OCI-LY1 (cell line): ENCODE measurements at regions not wholly inside any gene's neighbourhood (a gene's known extent, or its start where the extent isn't known, plus 50 kb on each side); places are given as distances from the start of the nearest gene placed in this dataset.

Experiments used
- H2AFZ ChIP-seq: fragments of 200-600 bp; sonication (generic), shearing (Covaris generic); 2 replicates; pipeline ENCODE4 v1.6.0; 2014; ENCODE audit warnings: antibody characterized with exemption, mild to moderate bottlenecking, low read length
- H3F3A ChIP-seq: fragments of 200-600 bp; sonication (generic), shearing (Covaris generic); 2 replicates; pipeline ENCODE4 v1.6.0; 2014; ENCODE audit warnings: mild to moderate bottlenecking, antibody characterized with exemption, low read length, moderate library complexity; ENCODE audit not compliant: insufficient read depth
- H3K27ac ChIP-seq: fragments of 200-600 bp; sonication (generic); 2 replicates; pipeline ENCODE4 v1.5.1; 2014; ENCODE audit warnings: low read length, mixed run types, mild to moderate bottlenecking, low read depth; ENCODE audit not compliant: poor library complexity, severe bottlenecking
- H3K27me3 ChIP-seq: fragments of 200-600 bp; sonication (generic); 2 replicates; pipeline ENCODE4 v1.6.0; 2014; ENCODE audit warnings: antibody characterized with exemption, mild to moderate bottlenecking, low read length, moderate library complexity; ENCODE audit not compliant: insufficient read depth
- H3K36me3 ChIP-seq: fragments of 200-600 bp; sonication (generic); 2 replicates; pipeline ENCODE4 v1.6.1; 2014; ENCODE audit warnings: mild to moderate bottlenecking, antibody characterized with exemption, low read length, moderate library complexity, mixed read lengths; ENCODE audit not compliant: insufficient read depth
- H3K4me1 ChIP-seq: fragments of 200-600 bp; sonication (generic); 2 replicates; pipeline ENCODE4 v1.5.1; 2014; ENCODE audit warnings: mild to moderate bottlenecking, low read length, moderate library complexity; ENCODE audit not compliant: insufficient read depth, severe bottlenecking
- H3K4me2 ChIP-seq: fragments of 200-600 bp; sonication (generic), shearing (Covaris generic); 2 replicates; pipeline ENCODE4 v1.6.1; 2014; ENCODE audit warnings: low read length
- H3K4me3 ChIP-seq: fragments of 200-600 bp; sonication (generic); 2 replicates; pipeline ENCODE4 v1.5.1; 2014; ENCODE audit warnings: low read length, low read depth, mild to moderate bottlenecking, mixed read lengths; ENCODE audit not compliant: poor library complexity, severe bottlenecking
- H3K79me2 ChIP-seq: fragments of 200-600 bp; shearing (Covaris generic); 2 replicates; pipeline ENCODE4 v1.6.1; 2016; ENCODE audit warnings: mixed run types, low read length, mixed read lengths; ENCODE audit not compliant: insufficient read depth
- H3K9ac ChIP-seq: fragments of 200-600 bp; sonication (generic), shearing (Covaris generic); 2 replicates; pipeline ENCODE4 v1.6.1; 2014; ENCODE audit warnings: mild to moderate bottlenecking, low read length, mixed read lengths
- H3K9me2 ChIP-seq: fragments of 200-600 bp; sonication (generic), shearing (Covaris generic); 2 replicates; pipeline ENCODE4 v1.6.1; 2014; ENCODE audit warnings: low read depth, mild to moderate bottlenecking, low read length, mixed read lengths
- H3K9me3 ChIP-seq: fragments of 200-600 bp; shearing (Covaris generic); 2 replicates; pipeline ENCODE4 v1.6.1; 2014; ENCODE audit warnings: low read length, mixed read lengths
- H4K20me1 ChIP-seq: fragments of 200-600 bp; sonication (generic), shearing (Covaris generic); 2 replicates; pipeline ENCODE4 v1.6.0; 2016; ENCODE audit warnings: mild to moderate bottlenecking, low read length; ENCODE audit not compliant: insufficient read depth
- CTCF ChIP-seq: fragments of 200-600 bp; sonication (generic), shearing (Covaris generic); IDR thresholded peaks from 2 replicates; pipeline ENCODE4 v1.5.1; 2017; ENCODE audit warnings: mild to moderate bottlenecking, antibody characterized with exemption, low read length, moderate library complexity, mixed read lengths
- EZH2 ChIP-seq: fragments of 200-600 bp; sonication (generic), shearing (Covaris generic); IDR thresholded peaks from 2 replicates; pipeline ENCODE4 v1.8.0; 2017; ENCODE audit warnings: borderline replicate concordance, mixed run types, mild to moderate bottlenecking, antibody characterized with exemption, low read length, moderate library complexity, mixed read lengths

DNA sequence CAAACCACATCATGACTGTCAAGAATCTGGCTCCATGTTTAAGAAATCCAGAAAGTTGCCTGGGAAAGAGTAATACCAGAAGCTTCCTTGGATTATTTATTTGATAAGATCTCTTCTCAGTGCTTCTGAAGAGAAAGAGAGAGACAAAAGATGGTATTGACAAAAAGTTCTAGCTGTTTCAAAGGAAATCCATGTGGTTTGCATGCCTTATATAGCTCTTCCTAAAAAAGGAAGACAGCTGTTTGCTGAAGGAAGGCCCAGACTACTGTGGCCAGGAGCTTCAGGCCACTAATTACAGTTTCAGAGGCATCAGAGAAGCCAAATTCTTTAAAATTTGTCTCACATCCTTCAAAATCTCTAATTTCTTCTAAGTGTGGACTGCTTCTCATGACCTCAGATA lies 565.2 kb upstream of the SLIT2 start:
- H3K4me2 ChIP-seq: no peak overlapping the region
- no peaks in the 10 kb centered on the region for H3K9me2 ChIP-seq
- no peak overlapping the region for H3K9ac ChIP-seq
- no peaks in the 10 kb centered on the region for H3F3A ChIP-seq
- no peaks in the 10 kb centered on the region for H3K9me3 ChIP-seq
- no peak overlapping the region for H3K4me3 ChIP-seq
- H3K27ac ChIP-seq: no peak overlapping the region
- no peak overlapping the region for H2AFZ ChIP-seq
- no peaks in the 10 kb centered on the region for H3K79me2 ChIP-seq
- H4K20me1 ChIP-seq: no peaks in the 10 kb centered on the region
- H3K4me1 ChIP-seq: peaks cover 3% of the 10 kb centered on the region
- TF ChIP-seq CTCF (no peak), EZH2 (no peak)
- H3K36me3 ChIP-seq: no peaks in the 10 kb centered on the region
- no peaks in the 10 kb centered on the region for H3K27me3 ChIP-seq

- H3K36me3 ChIP-seq: no peaks in the 10 kb centered on the region
- H2AFZ ChIP-seq: no peak overlapping the region
- no peak overlapping the region for H3K4me2 ChIP-seq
- H3K27ac ChIP-seq: no peak overlapping the region
- H4K20me1 ChIP-seq: no peaks in the 10 kb centered on the region
- no peak overlapping the region for H3K9ac ChIP-seq
- peaks cover 16% of the 10 kb centered on the region for H3K4me1 ChIP-seq
- no peaks in the 10 kb centered on the region for H3K27me3 ChIP-seq
- no peak overlapping the region for H3K4me3 ChIP-seq
- TF ChIP-seq EZH2: no peak
- no peak for TF ChIP-seq CTCF
- no peaks in the 10 kb centered on the region for H3K79me2 ChIP-seq
- no peaks in the 10 kb centered on the region for H3F3A ChIP-seq
- no peaks in the 10 kb centered on the region for H3K9me2 ChIP-seq
- H3K9me3 ChIP-seq: no peaks in the 10 kb centered on the region
Measured at GRCh38 chr4:19684084-19684483, 567.6 kb upstream of the SLIT2 start.

GRCh38 chr4:19683426-19683825 lies 568.3 kb upstream of the SLIT2 start:
- H3K9ac ChIP-seq: no peak overlapping the region
- H3K4me3 ChIP-seq: no peak overlapping the region
- H3K36me3 ChIP-seq: no peaks in the 10 kb centered on the region
- H3F3A ChIP-seq: no peaks in the 10 kb centered on the region
- H3K27ac ChIP-seq: no peak overlapping the region
- H4K20me1 ChIP-seq: no peaks in the 10 kb centered on the region
- no peak overlapping the region for H3K4me2 ChIP-seq
- peaks cover 19% of the 10 kb centered on the region for H3K4me1 ChIP-seq
- no peak overlapping the region for H2AFZ ChIP-seq
- no peaks in the 10 kb centered on the region for H3K27me3 ChIP-seq
- no peaks in the 10 kb centered on the region for H3K9me3 ChIP-seq
- no peaks in the 10 kb centered on the region for H3K9me2 ChIP-seq
- TF ChIP-seq CTCF (no peak), EZH2 (no peak)
- H3K79me2 ChIP-seq: no peaks in the 10 kb centered on the region
